H9 (cell line): ENCODE measurements at regions not wholly inside any gene's neighbourhood (a gene's known extent, or its start where the extent isn't known, plus 50 kb on each side); places are given as distances from the start of the nearest gene placed in this dataset.

Experiments used
- DNase-seq: peaks from one replicate; pipeline ENCODE4 v3.0.0-alpha.2; 2017
- H2AFZ ChIP-seq: one replicate; pipeline ENCODE4 v1.6.1; 2013; ENCODE audit warnings: mild to moderate bottlenecking, low read length, control low read depth, moderate library complexity
- H2AK5ac ChIP-seq: 2 replicates; pipeline ENCODE4 v1.6.1; 2013; ENCODE audit warnings: low read length, control low read depth, mixed read lengths; ENCODE audit not compliant: insufficient read length
- H2BK120ac ChIP-seq: one replicate; pipeline ENCODE4 v1.6.1; 2013; ENCODE audit warnings: low read depth, mild to moderate bottlenecking, low read length, control low read depth, inconsistent platforms; ENCODE audit not compliant: poor library complexity, severe bottlenecking
- H2BK12ac ChIP-seq: 2 replicates; pipeline ENCODE4 v1.6.1; 2013; ENCODE audit warnings: low read length, control low read depth, mixed read lengths, low read depth; ENCODE audit not compliant: insufficient read length
- H2BK15ac ChIP-seq: 2 replicates; pipeline ENCODE4 v1.6.1; 2013; ENCODE audit warnings: low read depth, low read length, control low read depth
- H2BK20ac ChIP-seq: one replicate; pipeline ENCODE4 v1.6.1; 2013; ENCODE audit warnings: low read depth, mild to moderate bottlenecking, low read length, control low read depth, inconsistent platforms; ENCODE audit not compliant: poor library complexity, severe bottlenecking
- H2BK5ac ChIP-seq: 2 replicates; pipeline ENCODE4 v1.6.1; 2013; ENCODE audit warnings: low read length, control low read depth, mixed read lengths; ENCODE audit not compliant: insufficient read length
- H3K14ac ChIP-seq: 2 replicates; pipeline ENCODE4 v1.6.1; 2013; ENCODE audit warnings: low read length, control low read depth; ENCODE audit not compliant: insufficient read depth
- H3K18ac ChIP-seq: 2 replicates; pipeline ENCODE4 v1.6.1; 2013; ENCODE audit warnings: low read depth, mild to moderate bottlenecking, mixed read lengths, low read length, control low read depth; ENCODE audit not compliant: insufficient read length
- H3K23ac ChIP-seq: 2 replicates; pipeline ENCODE4 v1.6.1; 2013; ENCODE audit warnings: low read length, control low read depth, mixed read lengths, low read depth; ENCODE audit not compliant: insufficient read length
- H3K23me2 ChIP-seq: 2 replicates; pipeline ENCODE4 v1.6.1; 2013; ENCODE audit warnings: low read depth, mild to moderate bottlenecking, mixed read lengths, low read length, control low read depth; ENCODE audit not compliant: insufficient read length, poor library complexity, severe bottlenecking
- H3K27ac ChIP-seq: 2 replicates; pipeline ENCODE4 v1.5.1; 2013; ENCODE audit warnings: low read length, control low read depth, mixed read lengths, low read depth; ENCODE audit not compliant: insufficient read length
- H3K27me3 ChIP-seq: 2 replicates; pipeline ENCODE4 v1.6.1; 2013; ENCODE audit warnings: low read length, control low read depth, inconsistent platforms; ENCODE audit not compliant: insufficient read depth
- H3K4ac ChIP-seq: 2 replicates; pipeline ENCODE4 v1.6.1; 2013; ENCODE audit warnings: low read depth, mild to moderate bottlenecking, control low read depth, inconsistent platforms, low read length, moderate library complexity
- H3K4me1 ChIP-seq: 2 replicates; pipeline ENCODE4 v1.6.1; 2013; ENCODE audit warnings: low read length, control low read depth, inconsistent platforms; ENCODE audit not compliant: insufficient read depth
- H3K4me2 ChIP-seq: 2 replicates; pipeline ENCODE4 v1.6.1; 2013; ENCODE audit warnings: low read length, control low read depth, mixed read lengths; ENCODE audit not compliant: insufficient read length, insufficient read depth
- H3K56ac ChIP-seq: 2 replicates; pipeline ENCODE4 v1.6.1; 2013; ENCODE audit warnings: low read depth, mild to moderate bottlenecking, mixed read lengths, low read length, control low read depth; ENCODE audit not compliant: insufficient read length
- H3K79me1 ChIP-seq: 2 replicates; pipeline ENCODE4 v1.6.1; 2013; ENCODE audit warnings: low read depth, mild to moderate bottlenecking, moderate library complexity, low read length, control low read depth, inconsistent platforms; ENCODE audit not compliant: insufficient read depth, poor library complexity, severe bottlenecking
- H3K79me2 ChIP-seq: 2 replicates; pipeline ENCODE4 v1.6.1; 2013; ENCODE audit warnings: low read length, control low read depth, inconsistent platforms; ENCODE audit not compliant: insufficient read depth
- H3K9ac ChIP-seq: 2 replicates; pipeline ENCODE4 v1.6.1; 2013; ENCODE audit warnings: low read length, control low read depth, mixed read lengths; ENCODE audit not compliant: insufficient read length; ENCODE audit errors: extremely low read depth
- H3K9me3 ChIP-seq: one replicate; pipeline ENCODE4 v1.6.1; 2013; ENCODE audit warnings: low read depth, low read length, inconsistent platforms; ENCODE audit not compliant: control insufficient read depth
- H3T11ph ChIP-seq: one replicate; pipeline ENCODE4 v1.6.1; 2013; ENCODE audit warnings: mild to moderate bottlenecking, low read length, control low read depth, inconsistent platforms
- H4K20me1 ChIP-seq: one replicate; pipeline ENCODE4 v1.6.1; 2013; ENCODE audit not compliant: control insufficient read depth, insufficient read length, insufficient read depth
- H4K5ac ChIP-seq: 2 replicates; pipeline ENCODE4 v1.6.1; 2013; ENCODE audit warnings: low read depth, mild to moderate bottlenecking, mixed read lengths, low read length, control low read depth; ENCODE audit not compliant: insufficient read length
- H4K8ac ChIP-seq: replicated peaks from 2 replicates; pipeline ENCODE4 v1.6.1; 2013; ENCODE audit warnings: low read length, control low read depth, mixed read lengths, low read depth; ENCODE audit not compliant: insufficient read length
- H4K91ac ChIP-seq: 2 replicates; pipeline ENCODE4 v1.6.1; 2013; ENCODE audit warnings: low read depth, mild to moderate bottlenecking, moderate library complexity, mixed read lengths, low read length, control low read depth; ENCODE audit not compliant: insufficient read length
- H3K27ac Mint-ChIP-seq, 3 experiments: 2 replicates in 2 of 3; 3 replicates in 1 of 3; pipeline ENCODE4 v1.8.0; 2020 to 2021; ENCODE audit warnings: mixed read lengths in 3 of 3, mild to moderate bottlenecking in 1 of 3, moderate library complexity in 1 of 3
- H3K27me3 Mint-ChIP-seq: 2 replicates; pipeline ENCODE4 v1.8.0; 2021; ENCODE audit warnings: low read depth, mild to moderate bottlenecking, moderate library complexity, mixed read lengths
- H3K36me3 Mint-ChIP-seq, 3 experiments: 2 replicates in 2 of 3; 3 replicates in 1 of 3; pipeline ENCODE4 v1.8.0; 2020 to 2021; ENCODE audit warnings: low read depth in 3 of 3, mixed read lengths in 3 of 3; ENCODE audit not compliant: insufficient read depth in 1 of 3
- H3K4me1 Mint-ChIP-seq, 2 experiments: 2 replicates each; pipeline ENCODE4 v1.8.0; 2020; ENCODE audit warnings: mixed read lengths in 2 of 2
- H3K4me3 Mint-ChIP-seq, 2 experiments: 2 replicates in 1 of 2; 3 replicates in 1 of 2; pipeline ENCODE4 v1.8.0; 2020 to 2021; ENCODE audit warnings: mild to moderate bottlenecking in 2 of 2, mixed read lengths in 2 of 2, moderate library complexity in 1 of 2
- H3K9me3 Mint-ChIP-seq, 2 experiments: 2 replicates in 1 of 2; 3 replicates in 1 of 2; pipeline ENCODE4 v1.8.0; 2020; ENCODE audit warnings: mild to moderate bottlenecking in 2 of 2, mixed read lengths in 2 of 2, moderate library complexity in 1 of 2
- CTCF ChIP-seq: fragments of 200-600 bp; sonication (generic); conservative IDR thresholded peaks from 3 replicates; pipeline ENCODE4 v1.8.0; 2021; ENCODE audit warnings: antibody characterized with exemption, mild to moderate bottlenecking
- WGBS: extraction: QIAGEN DNeasy Blood & Tissue Kit; methylation state at CpG from one replicate; pipeline ENCODE4 v1.1.7; 2013; ENCODE audit warnings: missing lambda C conversion rate, low lambda C conversion rate, mixed read lengths; ENCODE audit not compliant: insufficient read length; ENCODE audit errors: extremely low coverage; 5-methylcytosine and 5-hydroxymethylcytosine counted together

DNA sequence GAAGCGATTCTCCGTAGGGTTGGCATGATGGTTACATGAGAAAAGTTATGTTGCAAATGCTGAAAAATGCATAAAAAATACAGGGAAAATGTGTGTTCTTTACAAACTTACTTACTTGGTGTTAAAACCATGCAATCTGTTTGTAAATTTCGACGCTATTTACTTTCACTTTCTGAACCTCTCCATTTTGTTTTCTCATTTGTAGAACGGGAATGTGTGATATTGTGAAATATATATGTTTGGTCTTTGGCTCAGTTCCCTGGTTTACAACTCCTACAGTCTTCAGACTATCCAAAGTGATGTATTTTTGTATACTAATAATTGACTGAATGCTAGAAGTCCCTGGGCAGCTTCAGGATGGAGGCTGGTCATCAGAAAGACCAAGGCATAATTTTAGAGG lies 982.3 kb downstream of the ADGRL2 start:
- Histone ChIP-seq H3K9ac (no peak overlapping the region), H3T11ph (no peak overlapping the region), H2BK12ac (no peak overlapping the region), H2BK20ac (no peak overlapping the region), H2BK120ac (no peak overlapping the region), H3K9me3 (no peaks in the 10 kb centered on the region), H3K4me2 (no peak overlapping the region), H2BK5ac (no peak overlapping the region), H3K14ac (no peak overlapping the region), H4K5ac (no peak overlapping the region), H4K91ac (no peak overlapping the region), H3K23ac (no peak overlapping the region), H3K56ac (no peak overlapping the region), H4K8ac (no peak overlapping the region), H3K79me2 (no peaks in the 10 kb centered on the region), H3K4me1 (no peaks in the 10 kb centered on the region), H3K79me1 (no peaks in the 10 kb centered on the region), H3K27me3 (no peaks in the 10 kb centered on the region), H4K20me1 (no peaks in the 10 kb centered on the region), H3K18ac (no peak overlapping the region), H3K23me2 (no peaks in the 10 kb centered on the region), H2AFZ (no peak overlapping the region), H2BK15ac (no peak overlapping the region), H2AK5ac (no peak overlapping the region), H3K27ac (no peak overlapping the region), H3K4ac (no peak overlapping the region)
- no CpG with 5 or more reads among the region's 5 CpGs for WGBS
- Mint-ChIP-seq H3K36me3 (peaks cover 3 to 60% (median 18%) of the 10 kb centered on the region in 3 experiments), H3K27me3 (no peaks in the 10 kb centered on the region), H3K9me3 (peaks cover 4 to 12% of the 10 kb centered on the region in 2 experiments; a peak in 4 of 5 replicates), H3K27ac (no peak overlapping the region; a peak in 1 of 7 replicates), H3K4me1 (no peaks in the 10 kb centered on the region), H3K4me3 (no peak overlapping the region)
- TF ChIP-seq CTCF: no peak
- DNase-seq: no peak
